Non-pigmented ciliary epithelial cell (primary cell): ENCODE measurements at regions not wholly inside any gene's neighbourhood (a gene's known extent, or its start where the extent isn't known, plus 50 kb on each side); places are given as distances from the start of the nearest gene placed in this dataset.
A peak's percentile ranks its signal among the peaks of the same experiment; 100 is the strongest.
"Not testable (repeated sequence)": the region's sequence is repeated elsewhere in the genome, so short reads cannot be mapped to it uniquely, and the experiment has no call there.

Experiments
- DNase-seq: peaks from one replicate; pipeline ENCODE4 v3.0.0-alpha.2; 2010; ENCODE audit warnings: low read depth

- DNase-seq = not testable (repeated sequence)
These were observed 115.7 kb upstream of the AKAP13 start for GRCh38 chr15:85264614-85265190.

GRCh38 chr15:85267158-85267857, 113.1 kb upstream of the AKAP13 start:
- not testable (repeated sequence) for DNase-seq

- no peak for DNase-seq
These were observed 105.9 kb upstream of the AKAP13 start for GRCh38 chr15:85274315-85275050.

DNA sequence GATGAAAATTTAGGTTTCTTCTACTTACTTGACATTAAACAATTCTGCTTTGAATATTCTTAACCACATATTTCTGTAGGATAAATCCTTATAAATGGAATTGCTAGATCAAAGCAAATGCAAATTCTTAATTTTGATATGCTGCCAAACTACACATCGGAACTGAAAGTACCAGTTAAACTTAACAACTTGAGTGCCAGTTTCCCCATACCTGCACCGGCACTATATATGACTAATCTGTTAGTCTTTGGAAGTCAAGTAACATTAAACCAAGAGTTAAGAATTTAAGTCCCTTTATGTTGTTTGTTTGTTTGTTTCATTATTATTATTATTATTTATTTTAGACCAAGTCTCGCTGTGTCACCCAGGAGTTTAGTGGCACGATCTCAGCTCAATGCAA, 103.9 kb upstream of the AKAP13 start:
- no peak for DNase-seq

- DNase-seq = no peak
These were observed 103.5 kb upstream of the AKAP13 start for GRCh38 chr15:85276921-85277320.

DNA sequence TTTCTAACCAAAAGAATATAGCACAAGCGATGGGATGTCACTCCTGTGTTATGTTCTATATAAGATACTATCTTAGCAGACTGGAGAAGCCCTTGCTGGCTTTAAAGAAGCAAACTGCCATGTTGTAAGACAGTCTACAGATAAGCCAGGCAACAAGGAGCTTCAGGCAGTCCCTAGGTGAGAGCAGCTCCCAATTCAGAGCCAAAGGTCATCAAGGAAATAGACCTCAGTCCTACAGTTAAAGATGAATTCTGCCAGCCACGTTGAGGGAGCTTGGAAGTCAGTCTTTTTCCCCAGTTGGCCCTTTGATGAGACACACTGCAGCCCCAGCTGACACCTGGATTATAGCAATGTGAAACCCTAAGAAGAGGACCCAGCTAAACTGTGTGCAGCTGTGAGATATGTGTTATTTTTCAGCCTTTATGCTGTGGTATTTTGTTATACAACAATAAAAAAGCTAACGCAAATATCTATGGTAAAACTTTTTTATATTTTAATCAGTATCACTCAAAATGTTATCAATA, 102.5 kb upstream of the AKAP13 start:
- no peak for DNase-seq

DNA sequence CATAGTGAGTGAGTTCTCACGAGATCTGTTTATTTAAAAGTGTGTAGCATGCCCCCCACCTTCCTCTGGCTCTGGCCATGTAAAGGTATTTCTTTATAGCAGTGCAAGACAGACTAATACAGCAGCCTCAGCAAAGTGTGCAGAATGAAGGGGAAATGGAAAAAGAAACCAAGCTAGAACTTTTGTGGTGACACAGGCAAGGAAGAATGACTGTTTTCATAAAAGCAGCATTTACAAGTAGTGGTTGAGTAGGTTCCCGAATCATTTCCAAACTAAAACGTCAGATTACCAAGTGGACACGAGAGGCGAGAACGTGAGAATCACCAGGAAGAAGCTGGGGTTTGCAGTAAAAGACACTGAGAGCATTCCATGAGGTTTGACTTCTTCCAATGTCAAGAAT, 100.2 kb upstream of the AKAP13 start:
- no peak for DNase-seq

- no peak for DNase-seq
These were observed 99.0 kb upstream of the AKAP13 start for GRCh38 chr15:85281293-85281882.

- no peak for DNase-seq
These were observed 97.8 kb upstream of the AKAP13 start for GRCh38 chr15:85282504-85283115.

DNA sequence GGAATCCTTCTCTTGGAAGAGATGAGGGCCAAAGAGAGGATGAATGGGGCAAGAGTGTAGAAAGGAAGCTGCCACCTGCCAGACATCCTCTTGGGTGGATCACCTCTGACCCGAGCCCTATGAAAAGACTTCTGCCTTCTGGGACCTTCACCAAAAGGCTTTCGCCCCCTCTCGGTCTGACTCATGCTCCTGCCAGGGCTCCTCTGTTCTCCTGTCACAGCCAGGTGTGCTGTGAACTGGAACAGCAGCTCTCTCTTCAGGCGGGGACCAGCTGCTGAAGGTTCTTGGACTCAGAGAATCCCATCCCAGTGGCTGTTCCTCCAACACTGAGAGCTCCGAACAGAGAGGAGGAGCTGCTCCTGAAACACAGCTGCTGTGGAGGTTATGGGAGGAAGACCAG, 96.6 kb upstream of the AKAP13 start:
- DNase-seq = not testable (repeated sequence)

DNA sequence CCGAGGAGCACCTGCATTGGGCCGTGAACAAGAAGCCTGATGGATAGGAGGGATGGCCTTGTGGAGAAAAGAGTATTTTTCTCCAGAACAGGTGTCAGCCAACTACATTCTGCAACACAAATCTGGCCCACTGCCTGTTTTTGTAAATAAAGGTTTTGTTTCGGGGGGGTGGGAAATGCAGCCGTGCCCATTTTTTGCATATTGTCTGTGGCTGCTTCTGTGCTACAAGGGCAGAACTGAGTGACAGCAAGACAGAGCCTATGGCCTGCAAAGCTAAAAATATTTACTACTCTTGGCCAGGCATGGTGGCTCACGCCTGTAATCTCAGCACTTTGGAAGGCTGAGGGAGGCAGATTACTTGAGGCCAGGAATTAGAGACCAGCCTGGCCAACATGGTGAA, 95.9 kb upstream of the AKAP13 start:
- no peak for DNase-seq

DNA sequence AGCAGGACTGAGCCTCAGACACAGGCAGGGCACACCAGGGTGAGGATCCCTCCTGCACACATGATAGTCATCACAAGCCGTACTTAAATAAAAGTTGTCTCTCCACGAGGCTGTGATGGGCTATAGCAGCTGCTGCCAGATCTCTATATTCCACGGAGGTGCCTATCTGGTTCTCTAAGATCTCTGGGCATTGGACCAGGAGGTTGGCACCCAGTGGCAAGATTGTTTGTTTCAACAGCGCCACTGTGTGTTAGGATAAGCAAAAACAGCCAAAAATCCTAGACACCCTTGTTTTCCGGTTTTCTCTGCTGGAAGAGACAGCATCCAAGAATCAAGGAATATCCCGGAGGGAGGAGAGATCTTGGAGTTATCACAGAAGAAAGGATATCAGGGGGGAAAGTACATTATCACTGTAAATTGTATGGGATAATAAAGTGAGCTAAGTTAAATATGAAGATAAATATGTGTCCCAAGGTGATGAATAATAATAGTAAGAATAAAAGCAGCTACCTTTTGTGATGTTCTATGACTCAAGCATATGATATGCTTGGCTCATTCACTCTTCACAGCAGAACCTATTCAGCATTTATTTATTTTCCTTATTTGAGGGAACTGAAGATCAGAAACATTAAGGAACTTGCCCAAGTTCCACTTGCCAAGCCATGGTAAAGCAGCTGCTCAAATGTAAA, 90.6 kb upstream of the AKAP13 start:
- no peak for DNase-seq

DNA sequence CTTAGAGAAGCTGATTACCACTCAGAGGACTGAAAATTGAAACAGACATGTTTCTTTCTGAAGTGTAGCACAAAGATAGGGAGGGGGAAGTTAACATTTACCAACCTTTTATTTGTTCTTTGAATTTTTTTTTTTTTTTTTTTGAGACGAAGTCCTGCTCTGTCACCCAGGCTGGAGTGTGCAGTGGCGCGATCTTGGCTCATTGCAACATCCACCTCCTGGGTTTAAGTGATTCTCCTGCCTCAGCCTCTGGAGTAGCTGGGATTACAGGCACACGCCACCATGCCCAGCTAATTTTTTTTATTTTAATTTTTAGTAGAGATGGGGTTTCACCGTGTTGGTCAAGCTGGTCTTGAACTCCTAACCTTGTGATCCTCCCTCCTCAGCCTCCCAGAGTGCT, 87.8 kb upstream of the AKAP13 start:
- not testable (repeated sequence) for DNase-seq

DNA sequence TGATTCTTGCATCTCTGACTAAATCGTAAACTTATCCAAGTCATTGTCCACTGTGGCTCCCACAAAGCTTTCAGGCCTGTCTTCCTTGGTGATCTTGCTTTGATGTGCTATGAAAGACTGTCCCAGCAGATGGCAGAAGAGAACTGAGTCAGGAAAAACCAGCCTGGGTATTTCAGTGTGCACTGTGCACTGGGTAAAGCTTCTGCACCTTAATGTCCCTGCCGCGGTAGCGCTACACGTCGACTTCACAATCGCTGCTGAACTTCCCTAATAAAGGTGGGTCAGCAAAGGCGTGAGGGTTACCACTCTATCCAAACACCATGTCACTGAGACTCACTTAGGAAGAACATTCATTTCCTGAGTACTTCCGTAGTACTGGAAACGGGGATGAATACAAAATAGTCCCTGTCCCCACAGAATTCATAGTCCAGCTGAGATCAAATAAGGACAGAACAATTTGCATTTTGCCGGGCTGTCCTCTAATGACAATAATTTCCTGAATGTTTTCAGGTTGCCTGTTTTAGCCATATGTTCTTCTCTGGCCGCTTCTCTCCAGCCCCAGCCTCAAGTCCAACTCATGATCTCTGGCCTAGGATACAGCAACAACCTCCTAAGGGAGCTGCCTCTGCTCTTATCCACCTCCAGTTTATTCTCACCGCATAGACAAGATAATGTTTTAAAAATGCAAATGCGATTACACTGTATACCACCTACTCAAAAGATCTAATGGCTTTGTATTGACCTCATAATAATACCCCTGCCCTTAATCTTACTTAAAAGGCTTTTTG, 83.6 kb upstream of the AKAP13 start:
- DNase-seq = peak; percentile 55

- no peak for DNase-seq
These were observed 82.9 kb upstream of the AKAP13 start for GRCh38 chr15:85297537-85297936.

DNA sequence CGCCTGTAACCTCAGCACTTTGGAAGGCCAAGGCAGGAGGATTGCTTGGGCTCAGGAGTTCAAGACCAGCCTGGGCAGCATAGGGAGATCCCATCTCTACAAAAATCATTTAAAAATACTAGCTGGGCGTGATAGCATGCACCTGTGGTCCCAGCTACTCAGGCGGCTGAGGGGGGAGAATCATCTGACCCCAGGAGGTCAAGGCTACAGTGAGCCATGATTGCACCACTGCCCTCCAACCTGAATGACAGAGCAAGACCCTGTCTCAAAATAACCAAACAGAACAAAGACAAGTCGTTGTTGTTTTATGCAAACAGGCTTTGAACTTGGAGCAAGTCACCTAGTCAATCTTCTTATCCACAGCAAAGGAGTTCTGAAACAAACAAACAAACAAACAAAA, 82.0 kb upstream of the AKAP13 start:
- no peak for DNase-seq

GRCh38 chr15:85298941-85299340, 81.5 kb upstream of the AKAP13 start:
- no peak for DNase-seq

GRCh38 chr15:85302271-85302670, 78.1 kb upstream of the AKAP13 start:
- DNase-seq = no peak

GRCh38 chr15:85305050-85305449, 75.4 kb upstream of the AKAP13 start:
- DNase-seq = no peak

DNA sequence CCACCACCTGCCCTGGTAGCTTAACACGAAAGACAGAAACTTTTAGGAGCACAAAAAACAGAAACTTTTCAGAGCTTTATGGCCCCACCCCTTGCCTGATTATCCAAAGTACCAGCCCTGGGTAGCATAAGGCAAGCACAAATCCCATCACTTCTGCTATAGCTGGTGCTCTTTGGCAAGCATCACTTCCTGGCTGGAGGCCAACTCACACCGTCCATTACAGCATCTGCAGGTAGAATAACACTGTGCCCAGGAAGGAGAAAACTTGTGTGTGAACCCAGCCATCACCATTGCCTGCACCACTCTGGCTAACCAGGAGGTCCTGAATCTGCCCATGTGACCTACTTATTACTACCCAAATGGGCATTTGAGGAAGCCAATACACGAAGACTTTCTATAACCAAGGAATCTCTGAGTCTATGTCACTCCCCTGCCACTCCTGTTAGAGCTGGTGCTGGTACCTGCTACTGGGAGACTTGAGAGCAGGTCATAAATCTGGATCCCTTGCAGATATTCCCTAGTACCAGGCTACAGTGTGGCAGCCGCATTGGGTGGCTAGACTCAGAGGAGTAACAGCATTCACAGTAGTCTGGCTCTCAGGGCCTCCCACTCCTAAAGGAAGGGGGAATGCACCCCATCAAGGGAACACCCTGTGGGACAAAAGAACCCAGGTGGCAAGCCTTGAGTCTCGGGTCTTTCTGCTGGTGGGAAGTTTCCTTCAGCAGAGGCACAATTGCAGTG, 73.3 kb upstream of the AKAP13 start:
- DNase-seq = no peak
